GM10266 (cell line): ENCODE measurements at regions not wholly inside any gene's neighbourhood (a gene's known extent, or its start where the extent isn't known, plus 50 kb on each side); places are given as distances from the start of the nearest gene placed in this dataset.

Experiments used
- DNase-seq: peaks from one replicate; pipeline ENCODE4 v3.0.0; 2012; ENCODE audit errors: extremely low spot score
- TF ChIP-seq, protein P1 (sequence below): IDR thresholded peaks from 2 replicates; pipeline ENCODE4 v1.5.1; 2012; ENCODE audit warnings: mild to moderate bottlenecking, low read depth; ENCODE audit not compliant: control insufficient read depth, insufficient read depth; ENCODE audit errors: missing control alignments

DNA sequence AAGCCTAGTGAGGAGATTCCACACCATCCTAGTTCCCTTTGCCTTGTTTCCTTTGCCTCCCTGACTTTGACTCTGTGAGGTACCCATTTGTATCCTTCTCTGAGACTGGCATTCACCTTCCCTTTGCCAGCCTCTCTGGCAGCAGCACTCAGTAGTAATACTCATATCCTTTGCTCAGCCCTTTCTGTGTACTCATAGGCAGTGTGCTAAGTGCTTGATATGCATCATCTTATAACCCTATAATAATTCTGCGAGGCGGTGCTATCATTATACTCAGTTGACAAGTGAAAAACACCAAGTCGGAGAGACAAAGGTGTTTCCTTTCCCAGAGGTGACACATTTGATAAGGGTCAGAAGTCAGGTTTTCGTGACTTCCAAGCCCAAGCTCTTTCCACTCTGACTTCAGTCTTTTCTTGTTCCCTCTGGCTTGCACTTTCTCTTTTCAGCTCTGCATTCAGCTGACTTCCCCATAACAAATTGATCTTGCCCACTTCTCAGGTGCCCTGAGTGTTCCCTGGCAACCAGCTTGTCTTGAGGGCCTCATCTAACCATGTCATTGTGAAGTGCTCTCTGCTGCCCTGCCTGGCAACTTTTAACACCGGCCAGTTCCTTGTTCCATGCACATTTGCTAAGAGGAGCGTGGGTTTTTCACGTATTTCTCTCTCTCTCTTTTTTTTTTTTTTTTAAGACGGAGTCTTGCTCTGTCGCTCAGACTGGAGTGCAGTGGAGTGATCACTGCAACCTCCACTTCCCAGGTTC is 94.5 kb upstream of the UPP2 start:
- TF ChIP-seq, protein P1, sequence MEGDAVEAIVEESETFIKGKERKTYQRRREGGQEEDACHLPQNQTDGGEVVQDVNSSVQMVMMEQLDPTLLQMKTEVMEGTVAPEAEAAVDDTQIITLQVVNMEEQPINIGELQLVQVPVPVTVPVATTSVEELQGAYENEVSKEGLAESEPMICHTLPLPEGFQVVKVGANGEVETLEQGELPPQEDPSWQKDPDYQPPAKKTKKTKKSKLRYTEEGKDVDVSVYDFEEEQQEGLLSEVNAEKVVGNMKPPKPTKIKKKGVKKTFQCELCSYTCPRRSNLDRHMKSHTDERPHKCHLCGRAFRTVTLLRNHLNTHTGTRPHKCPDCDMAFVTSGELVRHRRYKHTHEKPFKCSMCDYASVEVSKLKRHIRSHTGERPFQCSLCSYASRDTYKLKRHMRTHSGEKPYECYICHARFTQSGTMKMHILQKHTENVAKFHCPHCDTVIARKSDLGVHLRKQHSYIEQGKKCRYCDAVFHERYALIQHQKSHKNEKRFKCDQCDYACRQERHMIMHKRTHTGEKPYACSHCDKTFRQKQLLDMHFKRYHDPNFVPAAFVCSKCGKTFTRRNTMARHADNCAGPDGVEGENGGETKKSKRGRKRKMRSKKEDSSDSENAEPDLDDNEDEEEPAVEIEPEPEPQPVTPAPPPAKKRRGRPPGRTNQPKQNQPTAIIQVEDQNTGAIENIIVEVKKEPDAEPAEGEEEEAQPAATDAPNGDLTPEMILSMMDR, result peak; percentile 19
- no peak for DNase-seq

DNA sequence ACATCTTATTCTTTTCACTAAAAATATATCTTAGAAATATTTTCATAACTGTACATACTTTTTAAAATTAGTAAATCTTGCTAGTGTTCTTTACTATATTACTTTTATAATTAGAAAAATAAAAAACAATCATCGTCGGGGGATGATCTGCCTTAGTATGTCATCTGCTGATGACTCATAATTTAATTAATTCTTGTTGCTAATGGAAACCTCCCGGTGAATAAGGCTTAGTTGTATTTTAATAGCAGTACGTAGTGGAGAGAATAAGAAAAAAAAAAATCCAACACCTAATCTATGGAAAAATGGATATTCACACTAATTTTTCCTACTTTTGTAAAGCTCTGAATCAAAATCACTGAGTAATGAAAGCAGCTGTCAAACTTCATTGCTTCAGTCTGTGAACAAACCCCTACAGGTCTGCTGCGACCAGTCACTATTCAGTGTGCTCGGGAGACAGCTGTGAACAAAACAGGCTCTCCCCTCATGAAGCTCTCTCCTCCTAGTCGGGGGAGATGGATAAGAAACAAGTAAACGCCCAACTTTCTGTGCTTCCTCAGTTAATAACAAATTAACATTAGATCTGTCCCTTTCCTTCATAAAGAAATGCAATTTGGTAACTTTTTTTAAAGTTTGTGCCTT is 97.4 kb upstream of the UPP2 start:
- no peak for DNase-seq
- TF ChIP-seq, protein P1, result no peak

DNA sequence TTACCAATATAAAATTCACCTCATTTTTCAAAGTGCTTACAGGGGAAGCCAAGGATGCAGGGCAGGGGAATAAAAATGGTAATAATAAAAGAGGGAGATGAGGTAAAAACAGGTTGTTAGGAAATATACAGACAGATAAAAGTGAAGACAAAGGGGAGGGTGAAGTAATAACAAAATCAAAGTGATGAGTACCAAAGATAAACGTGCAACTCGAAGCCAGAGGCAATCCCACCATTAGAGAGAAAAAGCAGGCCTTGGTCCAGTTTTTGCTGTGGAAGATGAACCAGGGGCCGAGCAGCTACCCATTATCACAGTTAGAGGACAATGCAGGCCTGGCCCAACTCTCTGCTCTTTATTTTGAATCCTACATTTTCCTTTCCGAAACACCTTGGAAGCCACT is 99.6 kb upstream of the UPP2 start:
- no peak for DNase-seq
- TF ChIP-seq, protein P1, result no peak

DNA sequence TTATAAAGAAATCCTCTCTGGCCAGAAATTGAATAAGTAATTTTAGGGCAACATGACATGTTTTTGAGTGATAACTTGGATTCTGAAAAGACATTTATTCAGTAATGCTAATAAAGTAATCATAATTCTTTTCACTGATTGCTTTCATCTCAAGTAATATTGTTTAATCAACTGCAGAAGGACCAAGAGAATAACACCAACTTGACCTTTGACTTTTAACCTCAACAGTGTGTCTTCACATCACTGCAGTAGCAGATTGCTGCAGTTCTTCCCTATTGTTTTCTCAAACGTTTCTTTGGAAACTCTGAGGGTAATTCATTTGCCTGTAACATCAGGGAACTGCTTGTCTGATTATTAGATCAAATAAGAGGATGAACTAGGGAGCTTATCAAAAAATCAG is 104.9 kb upstream of the UPP2 start:
- TF ChIP-seq, protein P1, result no peak
- DNase-seq, result no peak

DNA sequence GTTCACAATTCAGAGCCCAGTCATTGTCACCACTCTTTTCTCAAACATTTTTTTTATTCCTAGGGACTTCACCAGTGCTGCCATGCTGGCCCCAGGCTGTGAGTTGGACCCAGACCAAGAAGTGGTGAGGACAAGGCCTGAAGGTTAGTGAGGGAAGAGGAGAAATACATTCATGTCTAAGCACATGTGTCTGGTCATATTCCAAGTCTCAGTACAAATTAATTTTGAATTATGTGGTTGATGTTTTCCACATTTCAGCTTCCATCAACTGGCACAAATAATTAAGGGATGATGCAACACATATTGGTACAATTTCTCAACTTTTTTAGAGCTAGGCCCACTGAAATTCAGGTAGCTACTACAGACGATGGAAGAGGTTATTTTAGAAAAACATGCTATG is 106.6 kb upstream of the UPP2 start:
- no peak for DNase-seq
- TF ChIP-seq, protein P1, result no peak

DNA sequence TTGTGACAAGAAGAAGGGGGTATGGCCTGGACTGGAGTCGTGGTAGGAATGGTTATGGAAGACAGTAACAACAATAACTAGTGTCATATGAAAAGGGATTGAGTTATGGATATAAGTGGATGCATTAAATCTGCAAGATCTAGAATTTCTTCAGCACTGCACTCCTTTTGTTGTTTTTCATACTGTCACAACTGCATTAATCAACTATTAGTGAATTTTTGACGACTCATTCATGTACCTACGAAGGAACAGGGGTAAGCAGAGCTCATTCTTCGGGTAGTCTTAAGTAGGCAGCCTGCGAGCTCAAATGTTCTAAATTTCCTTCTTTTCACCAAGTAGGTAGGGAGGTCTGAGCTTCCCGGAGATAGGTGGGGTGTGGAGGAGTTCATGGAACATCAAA is 109.7 kb upstream of the UPP2 start:
- no peak for DNase-seq
- TF ChIP-seq, protein P1, result no peak

DNA sequence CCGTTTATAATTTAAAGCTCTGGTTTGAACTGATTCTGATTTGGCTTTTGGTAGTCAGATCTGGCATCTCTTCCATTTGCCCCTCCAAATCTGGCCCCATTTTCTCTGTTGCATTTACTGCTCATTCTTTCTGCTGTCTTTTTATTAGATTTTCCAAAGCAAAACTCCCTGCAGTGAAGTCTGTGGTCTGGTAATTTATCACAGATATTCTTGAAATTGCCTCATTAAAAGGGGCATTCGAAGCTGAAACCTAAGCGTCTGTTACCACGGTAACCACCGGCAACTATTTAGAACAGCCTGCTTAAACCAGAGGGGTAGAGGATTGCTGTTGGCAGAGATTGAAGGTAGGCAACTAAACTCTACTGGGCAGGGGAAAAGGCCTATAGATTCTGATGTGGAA is 111.5 kb upstream of the UPP2 start:
- DNase-seq, result no peak
- TF ChIP-seq, protein P1, result no peak
